ENCODE measurements at regions not wholly inside any gene's neighbourhood (a gene's known extent, or its start where the extent isn't known, plus 50 kb on each side); places are given as distances from the start of the nearest gene placed in this dataset.

DNA sequence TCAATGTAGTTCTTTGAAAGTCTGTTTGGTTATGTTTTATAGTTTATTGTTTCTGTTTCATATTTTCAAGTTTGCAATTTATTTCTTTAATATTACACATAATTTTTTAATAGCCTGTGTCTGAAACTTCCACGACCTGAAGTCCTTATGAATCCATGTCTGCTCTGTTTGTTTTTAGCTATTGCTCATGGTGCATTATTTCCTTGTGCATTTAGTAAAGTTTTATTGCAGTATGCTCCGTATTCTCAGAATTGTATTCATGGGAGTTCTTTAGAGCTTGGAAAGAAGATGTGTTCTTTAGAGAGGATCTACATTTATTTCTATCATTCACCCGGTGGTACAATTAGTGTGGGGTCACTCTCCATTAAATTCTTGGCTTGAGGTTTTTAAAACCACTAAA, 133.2 kb upstream of the NFIB start:
- TF ChIP-seq, protein P1, sequence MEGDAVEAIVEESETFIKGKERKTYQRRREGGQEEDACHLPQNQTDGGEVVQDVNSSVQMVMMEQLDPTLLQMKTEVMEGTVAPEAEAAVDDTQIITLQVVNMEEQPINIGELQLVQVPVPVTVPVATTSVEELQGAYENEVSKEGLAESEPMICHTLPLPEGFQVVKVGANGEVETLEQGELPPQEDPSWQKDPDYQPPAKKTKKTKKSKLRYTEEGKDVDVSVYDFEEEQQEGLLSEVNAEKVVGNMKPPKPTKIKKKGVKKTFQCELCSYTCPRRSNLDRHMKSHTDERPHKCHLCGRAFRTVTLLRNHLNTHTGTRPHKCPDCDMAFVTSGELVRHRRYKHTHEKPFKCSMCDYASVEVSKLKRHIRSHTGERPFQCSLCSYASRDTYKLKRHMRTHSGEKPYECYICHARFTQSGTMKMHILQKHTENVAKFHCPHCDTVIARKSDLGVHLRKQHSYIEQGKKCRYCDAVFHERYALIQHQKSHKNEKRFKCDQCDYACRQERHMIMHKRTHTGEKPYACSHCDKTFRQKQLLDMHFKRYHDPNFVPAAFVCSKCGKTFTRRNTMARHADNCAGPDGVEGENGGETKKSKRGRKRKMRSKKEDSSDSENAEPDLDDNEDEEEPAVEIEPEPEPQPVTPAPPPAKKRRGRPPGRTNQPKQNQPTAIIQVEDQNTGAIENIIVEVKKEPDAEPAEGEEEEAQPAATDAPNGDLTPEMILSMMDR (tag by site-specific recombination; IDR thresholded peaks at IDR 0.05), result no peak
- TF ChIP-seq, protein P2, sequence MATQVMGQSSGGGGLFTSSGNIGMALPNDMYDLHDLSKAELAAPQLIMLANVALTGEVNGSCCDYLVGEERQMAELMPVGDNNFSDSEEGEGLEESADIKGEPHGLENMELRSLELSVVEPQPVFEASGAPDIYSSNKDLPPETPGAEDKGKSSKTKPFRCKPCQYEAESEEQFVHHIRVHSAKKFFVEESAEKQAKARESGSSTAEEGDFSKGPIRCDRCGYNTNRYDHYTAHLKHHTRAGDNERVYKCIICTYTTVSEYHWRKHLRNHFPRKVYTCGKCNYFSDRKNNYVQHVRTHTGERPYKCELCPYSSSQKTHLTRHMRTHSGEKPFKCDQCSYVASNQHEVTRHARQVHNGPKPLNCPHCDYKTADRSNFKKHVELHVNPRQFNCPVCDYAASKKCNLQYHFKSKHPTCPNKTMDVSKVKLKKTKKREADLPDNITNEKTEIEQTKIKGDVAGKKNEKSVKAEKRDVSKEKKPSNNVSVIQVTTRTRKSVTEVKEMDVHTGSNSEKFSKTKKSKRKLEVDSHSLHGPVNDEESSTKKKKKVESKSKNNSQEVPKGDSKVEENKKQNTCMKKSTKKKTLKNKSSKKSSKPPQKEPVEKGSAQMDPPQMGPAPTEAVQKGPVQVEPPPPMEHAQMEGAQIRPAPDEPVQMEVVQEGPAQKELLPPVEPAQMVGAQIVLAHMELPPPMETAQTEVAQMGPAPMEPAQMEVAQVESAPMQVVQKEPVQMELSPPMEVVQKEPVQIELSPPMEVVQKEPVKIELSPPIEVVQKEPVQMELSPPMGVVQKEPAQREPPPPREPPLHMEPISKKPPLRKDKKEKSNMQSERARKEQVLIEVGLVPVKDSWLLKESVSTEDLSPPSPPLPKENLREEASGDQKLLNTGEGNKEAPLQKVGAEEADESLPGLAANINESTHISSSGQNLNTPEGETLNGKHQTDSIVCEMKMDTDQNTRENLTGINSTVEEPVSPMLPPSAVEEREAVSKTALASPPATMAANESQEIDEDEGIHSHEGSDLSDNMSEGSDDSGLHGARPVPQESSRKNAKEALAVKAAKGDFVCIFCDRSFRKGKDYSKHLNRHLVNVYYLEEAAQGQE (tag by site-specific recombination; IDR thresholded peaks at IDR 0.05), result no peak
- TF ChIP-seq, protein P3, sequence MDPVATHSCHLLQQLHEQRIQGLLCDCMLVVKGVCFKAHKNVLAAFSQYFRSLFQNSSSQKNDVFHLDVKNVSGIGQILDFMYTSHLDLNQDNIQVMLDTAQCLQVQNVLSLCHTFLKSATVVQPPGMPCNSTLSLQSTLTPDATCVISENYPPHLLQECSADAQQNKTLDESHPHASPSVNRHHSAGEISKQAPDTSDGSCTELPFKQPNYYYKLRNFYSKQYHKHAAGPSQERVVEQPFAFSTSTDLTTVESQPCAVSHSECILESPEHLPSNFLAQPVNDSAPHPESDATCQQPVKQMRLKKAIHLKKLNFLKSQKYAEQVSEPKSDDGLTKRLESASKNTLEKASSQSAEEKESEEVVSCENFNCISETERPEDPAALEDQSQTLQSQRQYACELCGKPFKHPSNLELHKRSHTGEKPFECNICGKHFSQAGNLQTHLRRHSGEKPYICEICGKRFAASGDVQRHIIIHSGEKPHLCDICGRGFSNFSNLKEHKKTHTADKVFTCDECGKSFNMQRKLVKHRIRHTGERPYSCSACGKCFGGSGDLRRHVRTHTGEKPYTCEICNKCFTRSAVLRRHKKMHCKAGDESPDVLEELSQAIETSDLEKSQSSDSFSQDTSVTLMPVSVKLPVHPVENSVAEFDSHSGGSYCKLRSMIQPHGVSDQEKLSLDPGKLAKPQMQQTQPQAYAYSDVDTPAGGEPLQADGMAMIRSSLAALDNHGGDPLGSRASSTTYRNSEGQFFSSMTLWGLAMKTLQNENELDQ (tag by site-specific recombination; IDR thresholded peaks at IDR 0.05; ENCODE audit: low read depth), result no peak
- TF ChIP-seq ZBTB7A (tag by site-specific recombination; IDR thresholded peaks at IDR 0.05; ENCODE audit: low read depth) (no peak), MYNN (tag by site-specific recombination; IDR thresholded peaks at IDR 0.05; ENCODE audit: borderline replicate concordance) (no peak), KLF1 (tag by site-specific recombination; IDR thresholded peaks at IDR 0.05) (no peak), ZNF654 (tag by site-specific recombination; IDR thresholded peaks at IDR 0.05; ENCODE audit: low read depth) (no peak), KLF7 (tag by site-specific recombination; IDR thresholded peaks at IDR 0.05; ENCODE audit: borderline replicate concordance) (no peak), ZNF664 (tag by site-specific recombination; IDR thresholded peaks at IDR 0.05) (no peak), ZNF311 (tag by site-specific recombination; IDR thresholded peaks at IDR 0.05; ENCODE audit: borderline replicate concordance) (no peak), ZNF658 (tag by site-specific recombination; IDR thresholded peaks at IDR 0.05) (no peak), ZNF184 (tag by site-specific recombination; IDR thresholded peaks at IDR 0.05) (no peak)
